ENCODE measurements at regions not wholly inside any gene's neighbourhood (a gene's known extent, or its start where the extent isn't known, plus 50 kb on each side); places are given as distances from the start of the nearest gene placed in this dataset.

DNA sequence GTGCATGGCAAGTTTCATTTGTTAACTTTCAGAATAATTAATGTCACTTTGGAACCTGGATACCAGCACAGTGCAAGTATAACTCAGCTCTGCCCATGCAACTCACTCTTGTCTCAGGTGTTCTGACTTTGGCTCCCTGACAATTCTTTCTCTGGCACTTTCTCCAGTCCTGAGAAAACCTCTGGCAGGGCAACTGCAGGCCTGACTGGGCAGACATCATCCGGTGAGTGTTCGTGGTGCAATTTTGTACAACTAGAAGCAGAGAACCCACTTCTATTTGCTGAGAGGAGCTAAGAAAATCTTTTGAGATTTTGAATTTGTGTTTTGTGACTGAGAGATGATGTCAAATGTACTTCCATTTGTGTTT, 143.0 kb downstream of the AQP4 start:
- Histone ChIP-seq H3K36me3 (no peaks in the 10 kb centered on the region), H3K27me3 (no peaks in the 10 kb centered on the region), H3K4me1 (no peaks in the 10 kb centered on the region), H3K27ac (no peak overlapping the region), H3K4me3 (no peak overlapping the region), H3K9me3 (no peaks in the 10 kb centered on the region)
- no peak for TF ChIP-seq POLR2A (IDR thresholded peaks at IDR 0.05)
- TF ChIP-seq POLR2AphosphoS5 (IDR thresholded peaks at IDR 0.05) = no peak
- TF ChIP-seq, protein P1, sequence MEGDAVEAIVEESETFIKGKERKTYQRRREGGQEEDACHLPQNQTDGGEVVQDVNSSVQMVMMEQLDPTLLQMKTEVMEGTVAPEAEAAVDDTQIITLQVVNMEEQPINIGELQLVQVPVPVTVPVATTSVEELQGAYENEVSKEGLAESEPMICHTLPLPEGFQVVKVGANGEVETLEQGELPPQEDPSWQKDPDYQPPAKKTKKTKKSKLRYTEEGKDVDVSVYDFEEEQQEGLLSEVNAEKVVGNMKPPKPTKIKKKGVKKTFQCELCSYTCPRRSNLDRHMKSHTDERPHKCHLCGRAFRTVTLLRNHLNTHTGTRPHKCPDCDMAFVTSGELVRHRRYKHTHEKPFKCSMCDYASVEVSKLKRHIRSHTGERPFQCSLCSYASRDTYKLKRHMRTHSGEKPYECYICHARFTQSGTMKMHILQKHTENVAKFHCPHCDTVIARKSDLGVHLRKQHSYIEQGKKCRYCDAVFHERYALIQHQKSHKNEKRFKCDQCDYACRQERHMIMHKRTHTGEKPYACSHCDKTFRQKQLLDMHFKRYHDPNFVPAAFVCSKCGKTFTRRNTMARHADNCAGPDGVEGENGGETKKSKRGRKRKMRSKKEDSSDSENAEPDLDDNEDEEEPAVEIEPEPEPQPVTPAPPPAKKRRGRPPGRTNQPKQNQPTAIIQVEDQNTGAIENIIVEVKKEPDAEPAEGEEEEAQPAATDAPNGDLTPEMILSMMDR (IDR thresholded peaks at IDR 0.05) = no peak
- no peak for DNase-seq (ENCODE audit: low spot score in 2 of 2)
- intact Hi-C loops (cut with DNase I; ENCODE audit: low total_unique reads) = no loop called here

DNA sequence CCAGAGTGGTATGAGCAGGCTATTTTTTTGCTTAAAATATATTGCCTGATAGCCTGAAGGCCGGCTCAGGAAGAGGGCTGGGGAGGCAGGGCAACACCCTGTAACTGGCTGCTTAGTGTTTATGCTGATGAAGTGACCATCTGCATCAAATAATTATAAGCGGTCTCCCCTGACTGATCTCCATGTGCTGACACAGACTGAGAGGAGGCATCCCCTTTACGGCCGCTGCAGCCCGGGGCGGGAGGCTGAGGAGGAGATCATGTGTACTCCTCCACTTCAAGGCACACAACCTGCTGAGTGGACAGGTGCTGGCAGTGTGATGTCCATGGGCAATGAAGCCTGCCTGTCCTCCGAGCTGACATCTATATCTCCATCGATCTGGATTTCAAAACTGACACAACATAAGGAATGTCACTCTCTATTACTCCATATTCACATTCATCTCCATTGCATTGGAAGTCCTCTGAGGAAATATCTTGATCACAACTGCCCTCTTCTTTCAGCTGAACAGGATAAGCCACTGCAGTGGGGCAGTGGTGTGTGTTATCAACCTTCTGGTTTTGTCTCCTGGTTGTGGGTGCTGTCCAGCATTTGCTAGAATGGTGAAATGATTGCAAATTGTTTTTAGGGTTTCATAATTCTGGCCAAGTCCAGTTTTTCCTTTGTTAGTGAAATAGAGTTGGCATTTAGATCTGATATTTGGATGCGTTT, 143.5 kb downstream of the AQP4 start:
- H3K4me3 ChIP-seq = no peak overlapping the region
- intact Hi-C loops (cut with DNase I; ENCODE audit: low total_unique reads) = no loop called here
- no peaks in the 10 kb centered on the region for H3K36me3 ChIP-seq
- H3K9me3 ChIP-seq = no peaks in the 10 kb centered on the region
- H3K27ac ChIP-seq = no peak overlapping the region
- TF ChIP-seq POLR2A (IDR thresholded peaks at IDR 0.05) = no peak
- no peak for TF ChIP-seq POLR2AphosphoS5 (IDR thresholded peaks at IDR 0.05)
- TF ChIP-seq, protein P1 (IDR thresholded peaks at IDR 0.05) = no peak
- no peaks in the 10 kb centered on the region for H3K4me1 ChIP-seq
- no peak for DNase-seq (ENCODE audit: low spot score in 2 of 2)
- H3K27me3 ChIP-seq = no peaks in the 10 kb centered on the region

DNA sequence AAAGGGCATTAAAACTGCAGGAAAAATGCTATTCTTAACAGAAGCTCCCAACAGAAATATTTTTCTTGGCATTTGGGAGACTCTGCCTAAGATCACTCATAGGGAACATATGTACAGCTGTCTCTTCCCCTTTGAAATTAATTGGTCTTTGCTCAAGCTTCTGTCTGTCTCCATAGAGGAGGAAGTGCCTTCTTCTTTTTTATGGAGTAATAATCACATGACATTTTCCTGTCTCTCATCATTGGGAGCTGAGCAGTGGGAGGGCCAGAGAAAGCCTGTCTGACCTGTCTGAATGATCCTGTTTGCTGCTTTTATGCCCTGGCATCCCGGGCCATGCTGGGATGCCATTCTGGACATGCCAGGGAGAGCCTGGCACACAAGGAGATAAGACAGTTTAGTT, 145.6 kb downstream of the AQP4 start:
- Histone ChIP-seq H3K27me3 (no peaks in the 10 kb centered on the region), H3K9me3 (no peaks in the 10 kb centered on the region), H3K4me1 (no peaks in the 10 kb centered on the region), H3K27ac (no peak overlapping the region), H3K4me3 (no peak overlapping the region), H3K36me3 (no peaks in the 10 kb centered on the region)
- TF ChIP-seq POLR2A (IDR thresholded peaks at IDR 0.05) = no peak
- TF ChIP-seq, protein P1 (IDR thresholded peaks at IDR 0.05) = no peak
- TF ChIP-seq POLR2AphosphoS5 (IDR thresholded peaks at IDR 0.05) = no peak
- no peak for DNase-seq (ENCODE audit: low spot score in 2 of 2)
- intact Hi-C loops (cut with DNase I; ENCODE audit: low total_unique reads) = no loop called here

DNA sequence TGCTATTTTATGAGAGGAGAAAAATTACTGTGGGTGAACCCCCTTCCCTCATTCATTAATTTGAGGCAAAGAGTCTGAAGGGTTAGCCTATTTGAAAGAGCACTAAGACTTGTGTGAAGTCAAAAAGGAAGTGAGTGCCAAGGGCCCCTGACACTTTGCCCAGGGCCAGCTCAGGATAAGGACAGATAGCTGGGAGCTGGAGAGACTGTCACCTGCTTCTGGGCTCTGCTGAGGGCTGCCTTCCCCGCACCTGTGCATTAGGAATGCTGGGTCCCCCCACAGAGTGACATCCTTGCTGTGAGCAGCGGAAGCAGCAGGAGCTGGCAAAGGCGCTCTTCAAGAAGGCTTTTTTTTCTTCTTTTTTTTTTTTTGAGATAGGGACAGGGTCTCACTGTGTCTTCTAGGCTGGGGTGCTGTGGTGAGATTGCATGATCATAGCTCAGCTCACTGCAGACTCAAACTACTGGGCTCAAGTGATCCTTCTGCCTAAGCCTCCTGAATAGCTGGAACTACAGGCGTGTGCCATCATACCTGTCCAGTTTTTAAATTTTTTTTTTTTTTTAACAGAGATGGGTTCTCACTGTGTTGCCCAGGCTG, 148.3 kb downstream of the AQP4 start:
- Histone ChIP-seq H3K4me1 (no peaks in the 10 kb centered on the region), H3K27ac (no peak overlapping the region), H3K27me3 (no peaks in the 10 kb centered on the region), H3K9me3 (no peaks in the 10 kb centered on the region), H3K36me3 (no peaks in the 10 kb centered on the region), H3K4me3 (no peak overlapping the region)
- TF ChIP-seq POLR2A (IDR thresholded peaks at IDR 0.05) = no peak
- TF ChIP-seq POLR2AphosphoS5 (IDR thresholded peaks at IDR 0.05) = no peak
- TF ChIP-seq, protein P1 (IDR thresholded peaks at IDR 0.05) = no peak
- intact Hi-C loops (cut with DNase I; ENCODE audit: low total_unique reads) = no loop called here
- DNase-seq (ENCODE audit: low spot score in 2 of 2) = no peak

DNA sequence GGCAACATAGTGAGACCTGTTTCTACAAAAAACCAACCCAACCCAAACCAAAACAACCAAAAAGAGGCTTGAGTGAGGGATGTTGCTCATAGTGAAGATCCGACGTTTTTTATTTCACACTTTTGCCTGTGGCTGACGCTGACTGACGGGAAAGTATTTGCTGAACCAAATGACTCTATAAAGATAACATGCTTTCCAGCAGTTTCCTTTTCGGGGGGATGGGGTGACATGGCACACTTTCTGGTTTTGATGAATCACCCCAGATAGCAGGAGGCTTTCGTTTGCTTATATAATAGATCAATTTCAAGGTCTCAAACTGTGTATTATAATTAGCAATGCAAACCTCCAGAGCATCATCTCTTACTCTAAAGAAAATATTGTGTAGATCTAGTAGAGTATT, 150.8 kb downstream of the AQP4 start:
- no peak for TF ChIP-seq POLR2AphosphoS5 (IDR thresholded peaks at IDR 0.05)
- no peak for TF ChIP-seq POLR2A (IDR thresholded peaks at IDR 0.05)
- TF ChIP-seq, protein P1 (IDR thresholded peaks at IDR 0.05) = no peak
- Histone ChIP-seq H3K4me1 (no peaks in the 10 kb centered on the region), H3K9me3 (no peaks in the 10 kb centered on the region), H3K36me3 (no peaks in the 10 kb centered on the region), H3K27me3 (no peaks in the 10 kb centered on the region), H3K4me3 (no peak overlapping the region), H3K27ac (no peak overlapping the region)
- no peak for DNase-seq (ENCODE audit: low spot score in 2 of 2)
- intact Hi-C loops (cut with DNase I; ENCODE audit: low total_unique reads) = no loop called here

Data from breast epithelium (tissue), 4 donors.